ENCODE measurements at regions not wholly inside any gene's neighbourhood (a gene's known extent, or its start where the extent isn't known, plus 50 kb on each side); places are given as distances from the start of the nearest gene placed in this dataset.

DNA sequence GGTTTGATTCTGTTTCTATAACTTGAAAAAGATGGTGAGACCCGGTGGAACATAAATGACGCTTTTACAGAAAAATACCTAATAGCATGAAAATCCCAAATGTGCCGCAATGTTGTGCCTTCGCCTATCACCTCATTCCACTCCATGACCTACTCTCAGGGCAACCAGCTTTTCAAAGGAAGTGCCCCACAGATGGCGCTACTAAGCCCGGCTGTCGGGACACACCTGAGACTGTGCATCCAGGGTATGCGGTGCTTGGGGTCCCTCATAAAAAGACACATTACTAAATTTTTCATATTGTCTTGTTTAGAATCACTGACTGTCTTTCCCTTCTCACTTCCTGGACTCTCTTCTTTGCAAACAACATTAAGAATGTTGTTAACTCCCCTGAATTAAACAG is 145.5 kb upstream of the RPS6KA2 start:
- TF ChIP-seq GLI4 (tag by site-specific recombination; IDR thresholded peaks at IDR 0.05) (no peak), ZBTB20 (tag by site-specific recombination; IDR thresholded peaks at IDR 0.05) (no peak), ZNF837 (tag by site-specific recombination; IDR thresholded peaks at IDR 0.05) (no peak)
- TF ChIP-seq, protein P1, sequence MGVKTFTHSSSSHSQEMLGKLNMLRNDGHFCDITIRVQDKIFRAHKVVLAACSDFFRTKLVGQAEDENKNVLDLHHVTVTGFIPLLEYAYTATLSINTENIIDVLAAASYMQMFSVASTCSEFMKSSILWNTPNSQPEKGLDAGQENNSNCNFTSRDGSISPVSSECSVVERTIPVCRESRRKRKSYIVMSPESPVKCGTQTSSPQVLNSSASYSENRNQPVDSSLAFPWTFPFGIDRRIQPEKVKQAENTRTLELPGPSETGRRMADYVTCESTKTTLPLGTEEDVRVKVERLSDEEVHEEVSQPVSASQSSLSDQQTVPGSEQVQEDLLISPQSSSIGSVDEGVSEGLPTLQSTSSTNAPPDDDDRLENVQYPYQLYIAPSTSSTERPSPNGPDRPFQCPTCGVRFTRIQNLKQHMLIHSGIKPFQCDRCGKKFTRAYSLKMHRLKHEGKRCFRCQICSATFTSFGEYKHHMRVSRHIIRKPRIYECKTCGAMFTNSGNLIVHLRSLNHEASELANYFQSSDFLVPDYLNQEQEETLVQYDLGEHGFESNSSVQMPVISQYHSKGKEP (tag by site-specific recombination; IDR thresholded peaks at IDR 0.05) = no peak

Measured in HEK293 (cell line).